HG03469 (cell line): ENCODE measurements at regions not wholly inside any gene's neighbourhood (a gene's known extent, or its start where the extent isn't known, plus 50 kb on each side); places are given as distances from the start of the nearest gene placed in this dataset.

Experiments
- ATAC-seq: cut with Tn5 transposase; IDR thresholded peaks from one replicate; pipeline ENCODE4 v1.9.1; 2021; ENCODE audit warnings: mild to moderate bottlenecking, moderate library complexity, moderate number of reproducible peaks; ENCODE audit not compliant: unreplicated experiment

DNA sequence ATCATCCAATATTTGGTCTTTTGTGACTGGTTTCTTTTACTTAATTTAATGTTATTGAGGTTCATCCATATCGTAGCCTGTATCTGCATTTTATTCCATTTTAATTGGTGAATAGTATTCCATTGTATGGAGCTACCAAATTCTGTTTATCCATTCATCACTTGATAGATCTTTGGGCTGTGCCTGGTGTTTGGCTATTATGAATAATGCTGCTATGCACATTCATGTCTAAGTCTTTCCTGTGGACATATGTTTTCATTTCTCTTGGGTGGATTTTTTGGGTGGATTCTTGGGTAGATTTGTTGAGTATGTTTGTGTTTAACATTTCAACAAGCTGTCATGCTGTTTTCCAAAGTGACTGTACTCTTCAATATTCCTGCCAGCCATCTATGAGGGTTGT, 52.5 kb upstream of the NEDD4L start:
- ATAC-seq: no peak

DNA sequence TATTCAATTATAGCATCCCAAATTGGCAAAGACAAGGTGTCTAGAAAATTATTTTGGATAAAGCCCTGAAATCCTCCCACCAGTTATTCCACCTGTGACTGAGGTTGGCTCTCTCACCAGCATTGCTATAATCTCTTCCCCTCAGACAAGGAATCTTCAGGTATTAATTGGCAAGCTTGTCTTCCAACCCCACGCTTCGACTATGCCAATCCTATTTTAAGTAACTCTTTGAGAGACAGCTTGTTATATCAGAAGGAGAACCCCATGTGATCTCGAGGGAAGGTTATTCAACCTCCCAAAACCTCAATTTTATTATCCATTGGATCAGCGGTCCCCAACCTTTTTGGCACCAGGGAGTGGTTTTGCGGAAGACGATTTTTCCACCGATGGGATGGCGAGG, 54.5 kb upstream of the NEDD4L start:
- ATAC-seq: no peak

GRCh38 chr18:57984490-57985115, 59.4 kb upstream of the NEDD4L start:
- ATAC-seq: no peak

GRCh38 chr18:57983965-57984364, 60.1 kb upstream of the NEDD4L start:
- no peak for ATAC-seq

- no peak for ATAC-seq
Observed at GRCh38 chr18:57983472-57983871, 60.6 kb upstream of the NEDD4L start.

GRCh38 chr18:57982372-57983021, 61.5 kb upstream of the NEDD4L start:
- ATAC-seq: no peak

DNA sequence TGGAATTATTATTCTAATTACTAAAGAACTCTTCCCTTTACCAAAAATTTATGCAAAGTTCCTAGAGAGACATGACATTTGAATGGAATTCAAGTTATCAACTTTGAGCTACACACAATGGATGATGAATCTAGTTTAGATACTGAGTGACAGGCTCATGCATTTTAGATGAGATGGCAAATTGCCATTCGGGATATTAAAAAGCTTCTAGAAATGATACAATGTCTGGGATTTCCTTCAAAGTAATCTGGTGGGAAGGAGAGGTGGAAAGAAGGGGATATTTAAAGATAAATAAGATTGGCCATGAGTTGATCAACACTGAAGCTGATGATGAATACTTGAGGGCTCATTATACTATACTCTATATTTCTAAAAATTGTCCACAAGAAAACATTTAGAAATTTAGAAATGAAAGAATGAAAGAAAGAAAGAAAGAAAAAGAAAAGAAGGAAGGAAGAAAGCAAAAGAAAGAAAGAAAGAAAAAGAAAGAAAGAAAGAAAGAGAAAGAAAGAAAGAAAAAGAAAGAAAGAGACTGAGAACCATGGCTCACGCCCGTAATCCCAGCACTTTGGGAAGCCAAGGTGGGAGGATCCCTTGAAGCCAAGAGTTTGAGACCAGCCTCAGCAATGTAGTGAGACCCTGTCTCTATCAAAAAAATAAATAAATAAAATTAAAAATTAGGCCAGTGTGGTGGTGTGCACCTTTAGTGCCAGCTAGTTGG, 62.6 kb upstream of the NEDD4L start:
- ATAC-seq: no peak

DNA sequence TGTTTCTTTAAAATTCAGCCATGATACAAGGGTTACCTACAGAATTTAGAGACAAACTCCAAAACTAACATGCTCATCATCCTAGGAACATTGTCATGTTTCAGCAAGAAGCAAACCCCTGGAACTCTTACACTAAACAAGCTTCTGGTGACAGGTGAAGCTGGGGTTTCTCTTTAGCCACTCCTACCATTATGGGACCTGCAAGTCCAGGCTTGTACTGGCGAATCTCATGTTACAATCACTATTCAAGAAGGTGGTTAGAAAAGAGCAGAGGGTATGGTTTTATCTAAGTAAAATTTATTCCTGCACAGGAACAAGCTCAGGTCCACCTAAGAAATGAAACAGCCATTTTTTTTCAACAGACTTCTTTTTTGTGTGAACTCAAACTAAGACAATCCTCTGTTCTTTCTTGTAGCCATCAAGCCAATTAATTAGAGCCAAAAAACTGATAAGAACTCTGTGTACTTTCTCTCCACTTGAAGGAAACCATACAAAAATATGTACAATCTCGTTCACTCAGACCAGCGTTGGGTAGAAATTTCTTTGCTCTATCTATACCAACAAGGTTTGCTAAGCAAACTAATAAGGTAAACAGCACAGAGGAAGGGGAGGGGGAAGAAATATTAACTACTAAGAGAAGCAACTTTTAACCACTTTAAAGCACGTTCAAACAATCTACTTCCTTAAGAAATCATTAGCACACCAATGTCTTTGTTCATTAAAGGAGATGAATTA, 63.3 kb upstream of the NEDD4L start:
- ATAC-seq: no peak

GRCh38 chr18:57976230-57976773, 67.7 kb upstream of the NEDD4L start:
- ATAC-seq: no peak

DNA sequence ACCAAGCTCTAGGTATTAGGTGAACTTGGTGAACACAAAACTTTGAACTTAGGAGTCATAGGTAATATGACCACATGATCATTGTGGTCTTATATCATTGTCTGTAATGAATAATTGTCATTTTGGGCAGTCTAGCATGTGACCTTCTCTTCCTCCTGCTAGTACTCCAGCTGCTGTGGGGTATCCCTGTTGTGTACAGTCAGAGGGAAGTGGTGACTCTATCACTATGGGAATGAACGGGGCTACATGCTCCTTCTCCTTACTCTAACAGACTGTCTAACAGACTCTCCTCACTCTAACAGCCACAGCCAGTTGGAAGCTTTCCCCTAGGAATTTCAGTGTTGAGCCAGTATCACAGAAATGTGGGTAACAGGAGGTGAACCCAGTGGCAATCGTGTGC, 68.2 kb upstream of the NEDD4L start:
- ATAC-seq: no peak

DNA sequence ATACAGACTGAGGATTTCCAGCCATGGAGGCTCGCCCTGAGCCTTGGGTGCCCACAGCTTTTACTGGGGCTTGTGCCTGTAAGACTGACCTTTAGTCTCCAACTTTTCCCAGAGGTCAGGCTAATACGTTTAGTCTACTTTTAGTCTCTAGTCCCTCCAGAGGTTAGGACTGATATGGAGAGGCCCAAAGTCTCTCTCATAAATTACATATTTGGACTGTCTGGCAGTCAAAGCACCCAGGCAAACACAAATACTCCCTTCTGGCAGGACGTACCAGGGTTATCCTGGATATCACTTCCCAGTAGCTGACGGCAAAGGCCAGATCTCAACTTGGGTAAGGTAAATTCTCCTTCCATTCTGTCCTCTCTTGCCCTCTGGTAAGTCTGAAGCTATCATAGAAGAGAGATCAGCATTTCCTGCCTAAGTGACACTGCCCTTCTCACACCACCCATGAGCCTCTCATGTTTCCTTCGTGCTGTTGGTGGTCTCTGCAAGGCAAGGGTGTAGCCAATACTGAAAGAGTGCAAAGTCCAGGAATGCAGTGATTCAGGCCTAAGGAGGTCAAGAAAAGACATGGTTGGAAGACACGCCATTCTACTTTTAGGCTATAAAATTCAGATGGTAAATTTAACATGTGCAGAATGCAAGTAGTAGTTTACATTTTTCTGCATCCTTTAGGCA, 69.3 kb upstream of the NEDD4L start:
- ATAC-seq: no peak

GRCh38 chr18:57973889-57974288, 70.1 kb upstream of the NEDD4L start:
- ATAC-seq: no peak

GRCh38 chr18:57970356-57971095, 73.5 kb upstream of the NEDD4L start:
- no peak for ATAC-seq

- no peak for ATAC-seq
Observed at GRCh38 chr18:57969824-57970223, 74.2 kb upstream of the NEDD4L start.

DNA sequence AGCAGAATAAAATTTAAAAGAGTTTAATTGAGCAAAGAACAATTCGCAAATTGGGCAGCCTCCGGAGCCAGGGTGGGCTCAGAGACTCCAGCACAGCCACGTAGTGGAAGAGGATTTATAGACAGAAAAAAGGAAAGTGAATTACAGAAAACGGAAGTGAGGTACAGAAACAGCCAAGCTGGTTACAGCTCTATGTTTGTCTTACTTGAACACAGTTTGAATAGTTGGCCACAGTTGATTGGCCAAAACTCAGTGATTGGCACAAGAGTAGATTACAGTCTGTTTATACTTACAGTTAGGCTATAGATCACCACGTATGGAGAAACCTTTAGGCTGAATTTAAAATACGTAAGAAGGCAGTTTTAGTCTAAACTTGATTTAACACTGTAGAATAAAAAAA, 78.8 kb upstream of the NEDD4L start:
- ATAC-seq: no peak

- no peak for ATAC-seq
Observed at GRCh38 chr18:57961876-57962505, 82.0 kb upstream of the NEDD4L start.

- no peak for ATAC-seq
Observed at GRCh38 chr18:57961411-57961810, 82.6 kb upstream of the NEDD4L start.

GRCh38 chr18:57959278-57959677, 84.7 kb upstream of the NEDD4L start:
- no peak for ATAC-seq

DNA sequence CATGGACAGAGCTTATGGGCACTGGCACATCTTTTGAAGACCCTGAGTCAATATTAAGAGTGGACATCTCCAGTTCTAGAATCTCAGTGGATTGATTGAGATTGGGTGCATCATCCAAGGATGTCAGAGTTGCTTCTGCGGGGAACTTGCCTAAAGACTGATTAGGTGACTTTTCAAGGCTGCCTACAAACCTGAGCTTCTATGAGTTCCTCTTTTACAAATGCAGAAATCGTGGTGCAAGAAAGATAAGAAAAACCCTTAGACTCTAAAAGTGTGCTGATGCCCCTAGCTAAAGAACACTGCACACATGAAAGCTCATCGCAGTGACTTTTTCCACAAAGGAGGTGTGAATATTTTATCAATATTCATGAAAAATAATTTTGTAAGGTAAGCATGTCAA, 86.8 kb upstream of the NEDD4L start:
- no peak for ATAC-seq

DNA sequence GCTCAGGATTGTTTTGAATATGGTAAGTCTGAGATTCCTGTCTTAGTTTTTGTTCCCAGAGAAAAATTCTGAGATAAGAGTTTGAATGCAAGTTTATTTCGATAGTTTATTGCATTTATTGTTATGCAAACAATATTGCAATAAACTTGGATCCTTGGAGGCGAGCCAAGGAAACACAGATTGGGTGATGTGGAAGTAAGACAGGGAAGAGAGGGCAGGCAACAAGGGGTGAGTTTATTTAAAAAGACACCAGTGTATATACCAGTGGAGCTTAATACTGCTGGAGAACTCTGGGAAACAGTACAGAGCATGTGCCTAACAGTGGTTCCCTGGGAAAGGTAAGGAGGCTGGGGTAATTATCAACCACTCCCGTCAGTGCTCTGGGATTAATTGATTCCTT, 87.5 kb upstream of the NEDD4L start:
- ATAC-seq: no peak
